OCI-LY7 (cell line): ENCODE measurements at regions not wholly inside any gene's neighbourhood (a gene's known extent, or its start where the extent isn't known, plus 50 kb on each side); places are given as distances from the start of the nearest gene placed in this dataset.
"Not testable (repeated sequence)": the region's sequence is repeated elsewhere in the genome, so short reads cannot be mapped to it uniquely, and the experiment has no call there.

Source experiments
- EZH2phosphoT487 ChIP-seq: fragments of 200-600 bp; sonication (generic); IDR thresholded peaks from 2 replicates; pipeline ENCODE4 v1.6.1; 2018; ENCODE audit warnings: low read depth, borderline replicate concordance, mild to moderate bottlenecking, mixed run types, antibody characterized with exemption, low read length, moderate library complexity, mixed read lengths
- TF ChIP-seq, protein P1 (sequence below): fragments of 200-600 bp; sonication (generic); conservative IDR thresholded peaks from 2 replicates; pipeline ENCODE4 v1.5.1; 2014; ENCODE audit warnings: mild to moderate bottlenecking, antibody characterized with exemption, low read length, moderate library complexity, mixed read lengths

DNA sequence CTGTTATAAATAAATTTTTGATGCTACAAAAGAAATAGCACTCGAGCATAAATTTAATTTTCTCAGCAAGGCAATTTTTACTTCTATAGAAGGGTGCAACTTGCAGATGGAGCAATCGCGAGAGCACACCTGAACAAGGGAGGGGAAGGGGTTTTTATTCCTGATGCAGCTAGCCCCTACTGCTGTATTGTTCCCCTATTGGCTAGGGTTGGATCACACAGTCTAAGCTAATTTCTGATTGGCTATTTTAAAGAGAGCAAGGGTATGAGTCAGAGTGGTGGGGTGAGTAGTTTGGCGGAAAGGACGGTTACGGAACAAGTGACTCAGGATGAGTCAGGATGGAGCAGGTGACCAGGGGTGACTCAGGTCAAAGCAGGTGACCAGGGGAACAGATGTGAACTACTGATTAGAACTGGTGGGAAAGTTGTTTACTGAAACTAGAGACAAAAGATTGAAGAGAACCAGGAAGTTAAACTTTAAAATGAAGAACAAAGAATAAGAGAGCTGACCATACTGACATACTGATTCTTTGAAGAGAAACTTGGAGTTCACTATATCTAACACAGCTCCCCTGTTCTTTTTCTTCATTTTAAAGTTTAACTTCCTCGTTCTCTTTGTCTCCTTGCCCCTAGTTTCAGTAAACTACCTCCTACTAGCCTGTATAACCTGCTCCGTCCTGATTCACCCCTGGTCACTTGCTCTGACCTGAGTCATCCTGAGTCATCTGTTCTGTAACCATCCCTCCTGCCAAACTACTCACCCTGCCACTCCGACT, 101.9 kb upstream of the SHB start:
- TF ChIP-seq, protein P1, sequence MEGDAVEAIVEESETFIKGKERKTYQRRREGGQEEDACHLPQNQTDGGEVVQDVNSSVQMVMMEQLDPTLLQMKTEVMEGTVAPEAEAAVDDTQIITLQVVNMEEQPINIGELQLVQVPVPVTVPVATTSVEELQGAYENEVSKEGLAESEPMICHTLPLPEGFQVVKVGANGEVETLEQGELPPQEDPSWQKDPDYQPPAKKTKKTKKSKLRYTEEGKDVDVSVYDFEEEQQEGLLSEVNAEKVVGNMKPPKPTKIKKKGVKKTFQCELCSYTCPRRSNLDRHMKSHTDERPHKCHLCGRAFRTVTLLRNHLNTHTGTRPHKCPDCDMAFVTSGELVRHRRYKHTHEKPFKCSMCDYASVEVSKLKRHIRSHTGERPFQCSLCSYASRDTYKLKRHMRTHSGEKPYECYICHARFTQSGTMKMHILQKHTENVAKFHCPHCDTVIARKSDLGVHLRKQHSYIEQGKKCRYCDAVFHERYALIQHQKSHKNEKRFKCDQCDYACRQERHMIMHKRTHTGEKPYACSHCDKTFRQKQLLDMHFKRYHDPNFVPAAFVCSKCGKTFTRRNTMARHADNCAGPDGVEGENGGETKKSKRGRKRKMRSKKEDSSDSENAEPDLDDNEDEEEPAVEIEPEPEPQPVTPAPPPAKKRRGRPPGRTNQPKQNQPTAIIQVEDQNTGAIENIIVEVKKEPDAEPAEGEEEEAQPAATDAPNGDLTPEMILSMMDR = not testable (repeated sequence)
- TF ChIP-seq EZH2phosphoT487 = not testable (repeated sequence)
